NCI-H2029 treated with DMSO at 0.1 percent for 48 hours (cell line): ENCODE measurements at regions not wholly inside any gene's neighbourhood (a gene's known extent, or its start where the extent isn't known, plus 50 kb on each side); places are given as distances from the start of the nearest gene placed in this dataset.
A peak's percentile ranks its signal among the peaks of the same experiment; 100 is the strongest.
"Not testable (repeated sequence)": the region's sequence is repeated elsewhere in the genome, so short reads cannot be mapped to it uniquely, and the experiment has no call there.

Experiments used
- DNase-seq: peaks from one replicate; lab custom pipeline; 2025; lab: John Stamatoyannopoulos, UW

DNA sequence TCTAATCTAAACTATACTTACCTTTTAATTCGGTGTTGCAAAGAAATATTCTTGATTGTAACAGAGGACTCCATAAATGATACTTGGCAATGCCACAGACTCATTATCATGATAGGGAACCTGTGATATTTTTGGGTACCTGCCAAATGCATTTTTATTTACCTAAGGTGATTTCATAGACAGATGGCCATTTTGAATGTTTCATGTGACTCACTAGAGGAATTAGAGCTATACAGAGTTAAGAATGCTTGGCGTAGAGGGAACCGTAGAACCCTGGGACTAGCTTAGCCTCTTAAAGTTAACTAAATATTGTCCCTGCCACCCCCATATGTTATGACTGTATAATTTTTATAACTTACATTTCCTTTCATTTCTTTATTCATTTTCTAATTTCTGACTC is 136.1 kb downstream of the DISP1 start:
- DNase-seq: peak; percentile 86

DNA sequence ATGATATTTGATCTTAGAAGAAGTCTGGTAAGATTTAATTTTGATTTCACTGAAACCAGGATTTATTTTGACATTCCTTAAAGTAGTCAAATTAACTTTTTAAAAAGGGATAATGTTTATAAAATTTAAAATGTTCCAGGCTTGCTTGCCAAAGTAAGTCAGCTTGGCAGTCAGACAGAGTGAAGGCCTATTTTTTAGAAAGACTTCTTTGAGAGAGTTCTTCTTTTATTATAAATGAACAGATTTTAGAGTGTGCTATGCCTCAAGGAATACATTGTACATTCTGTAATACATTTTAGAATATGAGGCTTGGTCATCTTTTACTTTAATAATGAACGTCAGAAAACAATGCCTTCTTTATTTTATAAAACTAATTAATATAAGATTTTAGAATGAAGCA is 138.7 kb downstream of the DISP1 start:
- DNase-seq: no peak

DNA sequence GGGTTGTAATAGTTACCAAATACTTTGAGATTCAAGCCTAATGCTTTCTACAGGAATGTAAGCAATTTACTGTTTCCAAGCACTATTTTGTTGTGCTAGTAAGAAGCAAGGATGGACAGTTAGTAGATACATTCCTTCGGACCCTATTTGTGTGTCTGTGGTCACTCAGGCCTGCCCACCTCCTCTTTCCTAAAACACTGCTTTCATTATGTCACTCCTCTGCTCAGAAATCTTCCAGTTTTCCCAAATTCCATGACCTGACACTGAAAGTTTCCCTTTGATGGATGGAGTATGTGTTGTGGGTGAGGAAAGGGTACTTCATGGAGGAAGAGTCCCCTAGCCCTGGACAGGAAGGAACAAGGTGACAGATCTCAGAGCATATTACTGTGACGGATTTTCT is 141.1 kb downstream of the DISP1 start:
- DNase-seq: no peak

DNA sequence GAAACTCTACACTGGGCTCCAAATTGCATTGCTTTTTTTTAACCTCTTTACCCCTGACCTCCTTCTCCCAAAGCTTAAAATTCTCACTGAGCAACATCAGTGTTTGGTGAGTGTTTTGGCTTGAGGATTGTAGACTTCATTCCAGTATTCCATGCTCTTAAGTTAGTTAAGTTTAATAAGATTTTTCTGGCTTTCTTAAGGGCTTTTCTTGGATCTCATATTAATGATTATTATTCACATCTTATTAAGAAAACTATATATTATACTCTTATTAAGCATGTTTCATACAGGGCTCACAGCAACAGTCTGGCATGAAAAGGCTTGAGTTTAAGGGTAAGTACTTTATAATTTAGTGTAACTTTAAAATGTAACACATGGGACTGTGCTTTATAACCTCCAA is 141.8 kb downstream of the DISP1 start:
- no peak for DNase-seq

DNA sequence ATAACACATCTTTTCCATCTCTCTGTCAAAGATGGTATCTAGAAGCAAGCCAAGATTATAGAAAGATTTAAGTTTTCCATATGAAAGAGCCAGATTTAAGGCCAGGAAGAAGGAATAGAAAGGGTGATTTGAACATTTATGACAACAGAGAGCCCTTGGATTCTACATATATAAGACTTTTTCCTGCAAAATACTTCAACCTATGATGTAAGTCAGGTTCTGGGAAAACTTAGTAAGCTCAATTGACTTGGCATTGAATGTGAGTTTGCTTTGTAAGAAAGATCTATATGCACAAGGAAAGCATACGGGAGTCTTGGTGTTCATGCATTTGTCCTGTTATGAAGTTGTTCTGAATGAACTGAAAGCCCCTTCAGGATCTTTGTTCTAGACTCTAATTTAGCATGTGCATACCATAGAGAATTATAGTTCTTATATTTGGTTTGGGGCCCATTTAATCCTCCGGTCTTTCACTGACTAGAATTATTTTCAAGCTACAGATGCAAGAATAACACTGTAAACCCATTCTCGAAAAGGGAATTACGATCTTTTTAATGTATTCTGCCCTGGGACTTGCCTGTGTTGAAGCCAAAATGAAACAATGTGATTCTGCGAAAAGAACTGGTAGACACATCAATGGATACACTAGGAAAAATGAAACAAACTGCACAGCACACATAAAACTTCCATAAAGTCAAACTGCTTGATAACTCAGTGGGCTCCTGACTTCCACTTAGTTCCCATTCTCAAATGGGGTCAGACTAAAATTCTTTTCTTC is 152.8 kb downstream of the DISP1 start:
- no peak for DNase-seq

DNA sequence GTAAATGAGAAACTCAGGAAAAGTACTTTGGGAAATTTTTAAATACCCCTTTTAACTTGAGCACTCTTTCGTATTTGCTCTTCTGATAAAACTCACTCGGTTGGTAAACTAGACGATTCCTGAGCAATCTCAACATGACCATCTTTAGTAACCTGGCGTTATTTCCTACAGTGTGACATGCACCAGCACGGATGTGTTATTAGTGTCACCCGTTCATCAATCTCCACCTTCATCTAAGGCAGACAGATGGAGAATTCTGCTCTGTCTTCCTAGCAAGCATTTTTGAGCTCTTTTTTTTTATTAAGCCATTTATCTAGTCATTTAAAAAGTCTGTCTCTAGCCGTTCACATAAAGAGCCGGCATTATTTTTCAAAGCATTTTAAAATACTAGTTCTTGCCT is 155.2 kb downstream of the DISP1 start:
- no peak for DNase-seq

DNA sequence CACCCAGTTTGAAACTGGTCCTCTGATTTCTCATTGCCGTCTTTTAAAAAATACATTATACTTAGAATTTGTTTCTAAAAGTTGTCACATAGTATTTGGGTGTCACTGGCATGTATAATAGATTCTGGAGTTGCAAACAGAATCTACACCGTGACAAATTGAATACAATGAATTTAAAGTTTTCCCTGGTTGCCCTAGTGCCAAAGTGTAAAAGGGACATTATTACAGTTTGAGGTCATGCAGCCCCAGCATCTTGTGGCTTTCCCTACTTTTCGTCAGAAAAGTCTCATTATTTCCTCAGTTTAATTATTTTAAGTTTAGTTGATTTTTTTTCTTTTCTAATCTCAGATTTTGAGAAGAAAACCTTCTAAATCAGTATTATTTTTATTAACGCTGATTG is 155.9 kb downstream of the DISP1 start:
- DNase-seq: no peak

DNA sequence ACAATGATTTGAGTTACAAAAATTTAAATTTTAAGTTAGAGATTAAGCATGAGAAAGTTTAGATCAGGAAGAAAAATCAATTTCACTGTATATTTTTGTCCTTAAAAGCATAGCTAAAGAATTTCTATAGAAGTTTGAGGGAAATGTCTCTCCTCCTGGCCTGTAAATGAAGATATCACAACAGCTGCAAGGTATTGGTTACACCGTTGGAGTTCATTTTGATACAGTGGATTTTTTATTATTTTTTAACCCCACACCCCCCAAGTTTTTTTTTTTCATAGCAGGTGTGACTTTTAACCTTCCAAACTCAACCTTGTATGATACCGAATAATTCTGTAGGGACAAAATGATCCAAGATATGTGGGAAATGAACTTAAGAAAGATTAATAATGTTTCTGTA is 156.3 kb downstream of the DISP1 start:
- DNase-seq: no peak

DNA sequence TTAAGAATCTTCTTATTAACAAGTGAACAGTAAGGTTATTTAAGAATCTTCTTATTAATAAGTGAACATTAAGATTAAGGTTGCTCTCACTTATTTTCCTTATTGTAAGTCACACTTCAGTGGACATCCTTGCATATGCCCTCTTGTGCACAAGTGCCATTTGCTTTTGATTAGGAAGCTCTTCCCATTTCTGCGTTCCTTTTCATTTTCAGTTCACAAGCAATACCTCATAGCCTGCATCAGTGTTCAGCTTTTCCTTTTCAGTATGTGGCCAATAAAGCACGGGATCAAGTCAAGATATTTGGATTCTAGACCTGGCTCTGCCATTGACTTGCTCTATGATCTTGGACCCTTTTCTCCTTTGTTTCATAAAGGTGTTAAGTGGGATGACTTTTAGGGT is 158.7 kb downstream of the DISP1 start:
- no peak for DNase-seq

DNA sequence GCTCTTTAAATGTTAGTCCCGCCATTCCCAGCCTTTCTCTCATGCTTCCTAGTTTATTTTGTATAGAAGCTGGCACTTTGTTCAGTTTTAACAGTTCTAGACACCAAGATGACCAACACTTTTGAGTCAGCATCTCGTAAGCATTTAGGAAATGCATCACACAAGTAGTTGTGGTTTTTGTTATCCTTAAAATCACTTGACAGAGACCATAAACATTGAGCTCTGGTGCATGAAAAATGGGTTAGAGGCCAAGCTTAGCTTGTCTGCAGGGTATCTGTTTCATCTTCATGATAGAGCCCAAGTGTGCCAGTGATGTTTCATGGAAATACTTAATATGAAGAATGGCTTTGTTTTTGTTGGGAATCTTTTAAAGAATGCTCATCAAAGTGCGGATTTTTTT is 159.7 kb downstream of the DISP1 start:
- DNase-seq: no peak

DNA sequence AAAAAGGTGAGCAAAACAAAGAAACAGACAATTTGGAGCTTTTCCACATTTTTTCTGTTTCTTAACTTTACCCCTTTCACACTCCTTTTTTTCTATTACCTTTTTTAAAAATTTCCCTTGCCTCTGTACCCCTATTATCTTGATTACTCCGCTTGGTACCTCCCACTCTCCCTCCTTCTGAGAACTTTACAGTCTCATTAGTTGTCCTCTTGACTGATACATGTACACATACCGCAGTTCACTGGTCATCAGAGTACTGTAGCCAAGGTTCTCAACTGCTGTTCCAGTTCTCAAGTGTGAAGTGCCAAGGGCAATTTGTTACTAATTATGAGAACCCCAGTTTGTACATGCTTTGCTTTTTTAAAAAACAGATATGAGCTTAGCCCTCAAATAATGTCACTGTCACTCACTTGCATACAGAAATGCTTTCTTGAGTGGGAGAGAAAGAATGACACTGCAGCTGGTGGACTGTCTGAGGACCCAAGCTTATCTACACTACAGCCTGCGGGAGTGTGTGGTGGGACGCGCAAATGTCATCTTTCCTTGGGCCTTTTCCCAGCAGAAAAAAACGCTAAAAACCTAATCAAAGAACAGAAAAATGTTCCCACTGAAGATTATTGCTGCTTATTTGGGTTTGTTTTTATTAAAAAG is 160.8 kb downstream of the DISP1 start:
- DNase-seq: no peak

DNA sequence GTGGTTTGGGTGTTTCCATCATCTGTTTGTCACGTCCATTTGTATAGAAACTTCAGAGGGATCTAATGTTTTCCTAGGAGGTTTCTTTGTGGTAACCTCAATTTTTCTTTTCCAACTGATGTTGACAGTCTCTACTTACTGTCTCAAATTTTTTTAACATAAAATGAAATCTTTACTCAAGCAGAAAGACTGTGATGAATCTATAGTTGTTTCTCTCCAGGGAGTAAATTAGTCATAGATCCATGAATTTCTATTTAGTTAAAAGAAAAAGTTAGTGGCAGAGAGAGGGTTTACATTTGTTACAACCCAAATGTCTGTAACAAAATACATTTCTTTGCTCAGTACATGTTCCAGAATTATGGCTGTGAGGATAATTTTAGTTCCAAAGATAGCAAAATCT is 161.6 kb downstream of the DISP1 start:
- DNase-seq: no peak

DNA sequence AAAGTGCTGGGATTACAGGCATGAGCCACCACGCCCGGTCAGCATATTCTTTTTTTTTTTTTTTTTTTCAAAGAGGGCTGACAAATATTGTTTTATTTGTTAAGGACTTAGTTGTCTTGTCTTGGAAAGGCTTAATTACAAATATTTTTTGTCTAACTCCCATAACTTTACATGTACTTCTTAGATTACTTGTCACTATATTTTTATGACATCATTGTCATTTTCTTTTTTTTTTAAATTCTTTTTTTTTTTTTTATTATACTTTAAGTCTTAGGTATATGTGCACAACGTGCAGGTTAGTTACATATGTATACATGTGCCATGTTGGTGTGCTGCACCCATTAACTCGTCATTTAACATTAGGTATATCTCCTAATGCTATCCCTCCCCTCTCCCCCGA is 162.5 kb downstream of the DISP1 start:
- DNase-seq: not testable (repeated sequence)

DNA sequence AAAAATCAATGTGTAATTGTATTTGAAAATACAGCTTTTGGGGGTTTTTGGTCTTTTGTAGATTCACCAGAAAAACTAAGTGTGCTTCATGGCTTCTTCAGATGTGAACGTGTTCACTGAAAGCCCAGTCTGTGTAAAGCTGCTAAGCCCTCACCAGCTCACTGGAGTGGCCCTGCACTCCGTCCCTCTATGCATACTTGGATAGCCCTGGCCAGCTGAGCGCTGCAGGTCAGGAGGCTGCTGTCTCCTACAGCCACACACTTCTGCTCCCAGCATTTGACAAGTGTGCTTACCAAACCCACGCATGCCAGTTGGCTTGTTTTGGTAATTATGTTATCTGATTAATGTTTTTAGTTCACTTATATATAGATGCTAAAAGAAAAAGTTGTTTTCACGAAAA is 163.5 kb downstream of the TLR5 start:
- no peak for DNase-seq

DNA sequence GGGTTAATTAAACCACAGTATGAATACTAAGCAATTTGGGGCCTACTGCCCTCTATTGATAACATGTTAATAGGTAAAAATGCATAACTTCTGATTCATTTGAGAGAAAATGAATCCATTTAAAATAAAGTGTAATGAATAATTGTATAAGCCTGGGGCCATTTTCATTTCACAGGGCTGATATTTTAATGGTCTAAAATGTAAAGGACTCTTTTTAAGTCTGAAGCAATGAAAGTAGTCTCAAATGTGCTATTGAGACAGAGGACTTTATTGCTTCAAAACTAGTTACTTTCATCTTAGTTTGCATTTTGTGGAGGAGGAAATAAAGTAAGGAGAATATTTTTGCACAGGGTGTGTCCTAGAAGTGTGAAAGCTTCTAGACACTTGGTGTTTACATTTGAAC is 155.4 kb downstream of the TLR5 start:
- no peak for DNase-seq

DNA sequence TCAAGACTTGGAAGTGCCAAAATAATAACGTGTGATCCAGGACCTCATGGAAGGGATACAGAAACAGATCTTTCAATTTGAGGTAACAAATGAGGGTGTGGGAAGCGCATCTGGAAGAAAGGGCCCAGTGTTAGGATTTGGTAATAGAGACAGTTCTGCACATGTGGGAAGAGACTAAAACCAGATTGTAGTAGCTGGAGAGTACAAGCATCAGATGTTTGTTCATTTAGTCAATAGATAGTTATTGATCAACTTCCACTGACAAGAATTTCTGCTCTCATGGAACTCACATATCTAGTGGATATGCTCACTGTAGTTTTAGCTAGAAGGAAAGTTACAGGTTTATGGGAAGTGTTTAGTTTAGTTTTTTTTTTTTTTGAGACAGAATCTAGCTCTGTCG is 153.6 kb downstream of the TLR5 start:
- DNase-seq: no peak

DNA sequence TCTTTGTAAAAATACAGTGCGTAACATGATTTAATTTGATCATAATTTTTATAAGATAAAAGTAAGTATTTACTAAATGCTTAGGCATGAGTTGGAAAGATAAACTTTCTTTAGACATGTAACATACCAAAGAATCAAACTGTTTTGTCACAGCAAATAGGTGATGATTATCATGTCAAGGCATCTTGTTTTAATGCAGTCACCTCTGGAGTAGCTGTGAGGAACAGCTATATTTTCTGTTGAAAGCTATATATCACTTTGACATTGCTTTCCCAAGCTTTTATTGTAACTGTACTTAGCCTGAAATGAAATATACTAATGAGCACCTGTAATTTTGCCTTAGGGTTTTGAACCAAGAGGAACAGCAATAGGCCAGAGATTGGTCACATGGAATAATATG is 151.9 kb downstream of the TLR5 start:
- no peak for DNase-seq

DNA sequence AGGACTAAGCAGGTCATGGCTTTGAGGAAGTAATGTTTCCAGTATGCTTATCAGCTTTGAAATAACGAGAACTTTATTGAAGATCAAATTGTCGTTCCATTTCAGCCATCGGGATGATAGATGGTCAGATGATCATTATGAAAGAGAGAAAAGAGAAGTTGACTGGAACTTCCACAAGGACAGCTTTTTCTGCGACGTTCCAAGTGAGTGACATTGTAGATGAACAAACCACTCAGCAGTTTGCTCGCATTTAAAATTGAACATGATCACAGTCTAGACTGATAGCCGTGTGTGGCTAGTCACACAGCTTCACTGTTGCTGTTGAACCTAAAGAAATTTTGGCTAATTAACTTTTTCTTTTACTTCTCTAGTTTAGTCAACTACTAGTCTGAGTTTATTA is 151.1 kb downstream of the TLR5 start:
- DNase-seq: no peak

DNA sequence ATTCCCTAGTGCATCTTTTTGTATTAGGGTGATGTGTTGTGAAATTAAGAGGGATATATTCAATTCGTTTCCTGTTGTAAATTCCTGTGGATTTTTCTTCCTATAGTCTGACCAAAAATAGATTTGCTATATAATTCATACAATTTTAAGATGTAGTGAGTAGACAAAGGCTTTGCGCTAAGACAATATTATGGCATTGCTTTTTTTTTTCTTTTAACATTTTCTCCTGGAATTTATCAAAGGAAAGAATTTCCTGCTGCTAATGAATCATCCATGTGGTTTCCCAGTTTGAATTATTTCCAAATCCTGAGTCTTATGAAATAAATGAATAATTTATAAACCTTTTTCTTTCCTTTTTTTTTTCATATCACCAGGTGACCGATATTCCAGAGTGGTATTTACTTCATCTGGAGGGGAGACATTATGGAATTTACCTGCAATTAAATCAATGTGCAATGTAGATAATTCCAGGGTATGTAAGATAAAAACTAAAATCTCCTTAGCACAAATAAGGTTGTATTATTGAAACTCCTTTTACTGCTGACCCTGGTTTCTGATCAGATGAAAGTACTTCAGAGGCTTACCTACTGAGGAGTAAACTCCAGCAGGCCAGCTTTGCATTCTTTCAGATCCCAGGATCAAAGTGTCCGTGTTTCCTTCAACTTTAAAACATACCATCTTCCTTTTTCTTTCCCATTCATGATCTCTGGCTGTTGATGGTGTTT is 148.4 kb downstream of the TLR5 start:
- no peak for DNase-seq

DNA sequence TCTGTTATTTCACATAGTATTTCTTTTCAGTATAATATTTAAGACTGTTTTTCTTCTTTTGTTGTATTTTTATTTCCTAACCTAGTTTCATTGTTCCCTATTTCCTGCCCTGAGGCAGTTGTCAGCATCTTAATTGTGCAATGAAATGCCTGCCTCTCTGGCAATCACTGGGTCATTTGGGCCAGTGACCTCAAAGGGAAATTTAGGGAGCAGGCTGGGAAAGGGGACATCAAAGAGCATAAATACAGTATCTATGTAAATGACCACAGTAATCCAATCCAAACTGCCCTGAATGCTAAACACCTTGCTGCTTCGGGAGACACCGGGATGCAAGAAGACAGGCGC is 147.8 kb downstream of the TLR5 start:
- no peak for DNase-seq

DNA sequence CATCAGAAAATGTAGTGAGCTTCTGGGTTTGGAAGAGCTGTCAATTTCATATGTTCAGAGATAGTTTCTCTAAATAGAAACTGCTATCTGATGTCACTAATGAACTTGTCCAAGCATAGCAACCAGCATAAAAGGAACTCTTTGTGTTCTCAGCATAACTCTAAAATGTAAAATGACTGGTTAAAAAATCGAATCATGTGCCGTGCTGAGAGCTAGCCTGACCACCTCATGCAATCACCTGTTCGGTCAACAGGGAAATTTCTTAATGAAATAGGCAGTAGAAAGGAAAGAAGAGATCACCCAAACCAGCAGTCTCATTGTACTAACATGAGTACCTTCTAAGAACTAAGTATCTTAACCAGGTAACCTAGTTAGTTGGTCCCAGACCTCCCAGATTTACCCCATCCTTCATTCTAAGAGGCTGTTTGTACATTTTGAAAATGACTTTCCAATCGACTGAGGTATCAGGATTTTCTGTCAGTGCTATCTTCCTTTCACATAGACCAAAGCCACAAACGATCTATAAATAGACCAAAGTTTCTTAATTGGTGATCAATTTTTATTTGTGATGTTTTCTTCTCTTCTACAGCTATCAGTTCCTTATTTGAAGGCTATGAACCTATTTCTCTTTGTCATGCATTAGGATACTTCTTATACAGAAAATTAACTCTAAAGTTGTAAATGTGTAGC is 147.3 kb downstream of the TLR5 start:
- DNase-seq: no peak

DNA sequence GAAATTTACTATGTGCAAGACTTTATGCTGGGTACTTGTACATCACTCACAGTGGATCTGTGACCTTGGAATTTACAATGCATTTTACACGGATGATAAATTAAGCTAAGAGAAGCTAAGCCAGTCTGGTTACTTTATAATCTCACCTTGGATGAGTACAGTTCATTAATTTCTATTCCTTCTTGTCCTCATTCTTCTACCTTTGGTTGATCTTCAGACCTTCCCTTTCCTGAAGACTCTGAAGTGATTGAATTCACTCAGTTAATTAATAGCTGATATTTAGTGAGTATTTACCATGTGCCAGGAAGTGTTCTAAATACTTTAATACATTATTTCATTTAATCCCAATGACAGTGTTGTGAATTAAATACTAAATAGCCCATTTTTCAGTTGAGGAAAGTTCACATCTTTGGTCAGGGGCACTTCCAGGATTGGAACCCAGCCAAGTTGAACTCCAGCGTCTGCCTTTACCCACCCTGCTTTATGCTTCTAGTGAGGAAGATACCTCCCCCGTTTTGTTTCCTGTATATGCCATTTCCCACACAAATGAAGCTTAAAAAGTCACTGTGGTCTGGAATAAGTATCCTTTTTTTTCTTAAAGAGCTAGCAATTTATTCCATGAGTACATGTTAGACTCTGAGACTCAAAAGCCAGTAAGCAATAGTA is 146.6 kb downstream of the TLR5 start:
- no peak for DNase-seq
